CD1c-positive myeloid dendritic cell (primary cell): ENCODE measurements at regions not wholly inside any gene's neighbourhood (a gene's known extent, or its start where the extent isn't known, plus 50 kb on each side); places are given as distances from the start of the nearest gene placed in this dataset.

Source experiments
- DNase-seq: peaks from one replicate; pipeline ENCODE4 v3.0.0-alpha.2; 2016; ENCODE audit errors: extremely low spot score

- peak; percentile 13 for DNase-seq
These were observed 356.0 kb downstream of the SHQ1 start for GRCh38 chr3:72492240-72492639.

DNA sequence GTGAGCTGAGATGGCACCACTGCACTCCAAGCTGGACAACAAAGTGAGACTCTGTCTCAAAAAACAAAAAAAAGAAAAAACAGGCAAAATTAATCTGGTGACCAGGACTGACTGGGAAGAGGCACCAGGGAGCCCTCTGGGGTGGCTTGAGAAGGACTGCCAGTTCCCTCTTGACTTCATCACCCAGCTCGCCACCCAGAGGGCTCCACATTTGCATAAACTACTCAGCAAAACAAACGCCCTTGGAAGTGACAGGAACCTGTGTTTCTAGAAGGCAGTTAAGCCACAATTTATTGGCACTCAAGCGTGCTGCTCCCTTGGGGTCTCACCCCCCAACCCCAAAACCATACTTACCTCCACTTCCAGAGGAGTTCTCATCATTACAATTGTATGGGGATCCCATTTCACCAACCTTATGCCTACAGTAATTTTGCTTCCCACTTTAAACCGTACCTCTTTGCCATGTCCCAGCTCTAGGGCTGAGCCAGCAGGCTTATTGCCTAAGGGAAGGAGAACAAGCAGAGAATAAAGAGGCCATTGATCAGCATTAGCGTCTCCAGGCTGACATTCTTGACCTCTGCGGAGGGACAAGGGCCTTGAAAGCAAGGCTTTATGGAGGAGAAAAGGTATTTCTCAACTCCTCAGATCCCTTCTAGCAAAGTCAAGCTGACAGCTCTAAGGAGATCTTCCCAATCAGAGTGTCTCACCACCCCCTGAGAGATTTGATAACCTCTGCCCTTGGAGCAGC is 357.4 kb downstream of the SHQ1 start:
- DNase-seq = peak; percentile 72

GRCh38 chr3:72489901-72490300 is 358.3 kb downstream of the SHQ1 start:
- no peak for DNase-seq

DNA sequence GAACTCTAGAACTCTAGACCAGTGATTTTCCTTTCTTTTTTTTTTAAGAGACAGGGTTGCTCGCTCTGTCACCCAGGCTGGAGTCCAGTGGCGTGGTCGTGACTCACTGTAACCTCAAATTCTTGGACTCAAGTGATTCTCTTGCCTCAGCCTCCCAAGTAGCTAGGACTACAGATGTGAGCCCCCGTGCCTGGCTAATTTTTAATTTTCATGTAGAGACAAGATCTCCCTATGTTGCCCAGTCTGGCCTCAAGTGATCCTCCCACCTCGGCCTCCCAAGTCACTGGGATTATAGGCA is 359.6 kb downstream of the SHQ1 start:
- DNase-seq = peak; percentile 20

GRCh38 chr3:72487946-72488737 is 360.1 kb downstream of the SHQ1 start:
- no peak for DNase-seq

- DNase-seq = peak; percentile 93
These were observed 361.0 kb downstream of the SHQ1 start for GRCh38 chr3:72487078-72487765.

GRCh38 chr3:72485641-72486040 is 362.6 kb downstream of the SHQ1 start:
- DNase-seq = no peak

DNA sequence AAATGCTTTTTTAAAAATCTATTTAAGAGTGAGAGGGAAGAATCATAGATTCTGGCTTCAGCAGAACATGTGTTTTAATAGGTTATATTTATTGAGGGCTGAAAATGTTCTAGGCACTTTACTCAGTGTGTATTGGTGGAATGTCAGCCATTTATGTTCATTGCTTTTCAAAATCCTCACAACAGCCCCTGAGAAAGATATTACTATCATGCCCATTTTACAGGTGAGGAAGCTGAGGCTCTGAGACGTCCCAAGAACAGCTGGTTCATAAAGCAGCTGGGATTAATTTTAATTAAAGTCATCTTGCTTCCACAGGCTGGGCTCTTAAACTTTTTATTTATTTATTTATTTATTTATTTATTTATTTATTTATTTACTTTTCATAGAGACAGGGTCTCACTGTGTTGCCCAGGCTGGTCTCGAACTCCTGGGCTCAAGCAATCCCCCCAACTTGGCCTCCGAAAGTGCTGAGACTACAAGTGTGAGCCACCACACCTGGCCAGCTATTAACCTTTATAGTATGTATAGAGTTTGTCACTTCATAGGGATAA is 364.6 kb downstream of the SHQ1 start:
- no peak for DNase-seq

GRCh38 chr3:72482589-72483321 is 365.5 kb downstream of the SHQ1 start:
- peak; percentile 90 for DNase-seq

GRCh38 chr3:72481542-72481941 is 366.7 kb downstream of the SHQ1 start:
- no peak for DNase-seq

DNA sequence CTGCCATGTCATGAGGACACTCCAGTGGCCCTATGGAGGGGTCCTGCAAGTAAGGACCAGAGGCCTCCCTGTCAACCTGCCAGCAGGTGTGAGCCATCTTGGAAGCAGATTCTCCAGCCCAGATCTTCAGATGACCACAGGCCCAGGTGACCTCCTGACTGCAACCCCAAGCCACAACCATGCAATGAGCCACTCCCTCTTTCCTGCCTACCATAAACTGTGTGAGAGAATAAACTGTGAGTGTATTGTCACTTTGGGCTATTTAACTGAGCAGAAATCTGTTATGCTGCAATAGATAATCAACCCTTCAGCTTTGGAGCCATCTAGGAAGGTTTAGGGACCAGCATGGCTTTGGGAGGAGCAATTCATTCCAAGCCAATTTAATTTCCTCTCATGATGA is 367.9 kb downstream of the SHQ1 start:
- no peak for DNase-seq

GRCh38 chr3:72479651-72480215 is 368.5 kb downstream of the SHQ1 start:
- no peak for DNase-seq

GRCh38 chr3:72476139-72476483 is 372.1 kb downstream of the SHQ1 start:
- no peak for DNase-seq

GRCh38 chr3:72475258-72476138 is 372.7 kb downstream of the SHQ1 start:
- no peak for DNase-seq

GRCh38 chr3:72474775-72475174 is 373.5 kb downstream of the SHQ1 start:
- DNase-seq = no peak

- no peak for DNase-seq
These were observed 375.1 kb downstream of the SHQ1 start for GRCh38 chr3:72473156-72473555.

GRCh38 chr3:72470904-72471417 is 377.3 kb downstream of the SHQ1 start:
- DNase-seq = no peak

DNA sequence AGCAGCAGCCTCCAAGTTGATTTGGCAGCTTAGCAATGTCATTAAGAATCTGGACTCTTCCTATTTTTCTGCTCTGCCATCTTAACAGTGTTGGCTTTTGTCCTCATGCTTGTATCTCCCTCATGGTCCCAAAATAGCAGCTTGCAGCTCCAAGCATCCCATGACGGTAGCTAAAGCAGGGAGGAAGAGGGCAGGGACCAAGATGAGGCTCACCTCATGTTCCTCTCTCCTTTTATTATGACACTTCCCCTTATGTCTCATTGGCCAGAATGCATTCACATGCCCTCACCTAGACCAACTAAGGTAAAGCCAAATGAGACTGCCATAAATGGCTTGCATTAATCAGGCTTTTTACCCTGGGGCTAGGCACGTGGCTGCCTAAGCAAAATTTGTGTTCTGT is 382.4 kb downstream of the SHQ1 start:
- no peak for DNase-seq

DNA sequence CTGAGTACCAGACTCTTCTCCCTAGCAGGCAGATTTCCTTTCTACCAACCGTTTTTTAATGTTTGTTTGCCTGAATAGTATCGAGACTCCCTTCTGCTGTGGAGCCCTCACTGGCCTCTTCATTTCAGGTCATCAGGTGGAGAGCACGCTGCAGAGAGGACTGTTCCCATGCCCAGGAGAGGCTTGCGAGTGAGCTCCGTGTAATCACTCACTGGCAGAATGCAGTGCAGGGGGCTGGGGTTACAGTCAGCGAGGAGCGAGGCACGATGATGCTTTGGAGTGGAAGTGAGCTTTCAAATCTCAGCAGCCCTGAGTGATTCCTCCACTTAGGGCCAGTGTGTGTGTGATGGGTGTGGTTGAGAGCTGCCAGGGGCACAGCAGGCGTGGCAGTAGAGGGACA is 385.2 kb downstream of the SHQ1 start:
- DNase-seq = no peak

DNA sequence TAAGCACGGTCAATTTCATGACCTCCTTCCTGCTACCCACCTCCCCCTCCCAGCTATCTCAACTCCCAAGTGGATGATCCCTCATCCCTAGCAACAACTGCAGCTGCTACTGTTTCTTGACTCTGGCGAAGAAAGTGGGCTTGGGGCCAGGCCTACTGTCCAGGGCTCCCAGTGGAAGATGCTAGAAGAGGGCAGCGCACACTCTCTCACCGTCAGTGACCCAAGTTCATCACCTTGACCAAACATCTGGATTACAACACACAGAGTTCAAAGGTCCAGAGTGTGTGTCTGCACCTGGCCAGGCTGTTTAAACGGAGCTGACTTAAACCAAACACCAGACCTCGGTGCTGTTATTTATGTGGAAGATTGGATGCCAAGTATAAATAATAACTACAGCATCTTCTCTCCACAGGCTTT is 385.6 kb downstream of the SHQ1 start:
- DNase-seq = no peak
